ENCODE measurements at regions not wholly inside any gene's neighbourhood (a gene's known extent, or its start where the extent isn't known, plus 50 kb on each side); places are given as distances from the start of the nearest gene placed in this dataset.
"Not testable (repeated sequence)": the region's sequence is repeated elsewhere in the genome, so short reads cannot be mapped to it uniquely, and the experiment has no call there.

- H3K9me3 ChIP-seq, result peaks cover 0 to 6% (median 0%) of the 10 kb centered on the region in 4 donors
- no peak for TF ChIP-seq POLR2A (IDR thresholded peaks at IDR 0.05)
- TF ChIP-seq CTCF (IDR thresholded peaks at IDR 0.05), result no peak
- TF ChIP-seq POLR2AphosphoS5 (IDR thresholded peaks at IDR 0.05), result no peak
- TF ChIP-seq EP300 (IDR thresholded peaks at IDR 0.05), result no peak
- no peak overlapping the region for H3K27ac ChIP-seq
- H3K36me3 ChIP-seq, result no peaks in the 10 kb centered on the region
- H3K27me3 ChIP-seq, result no peaks in the 10 kb centered on the region
- 52 to 78% methylated on average over 3 of the region's 3 CpGs for WGBS, 2 donors
- H3K4me3 ChIP-seq, result no peak overlapping the region
- peaks cover 0 to 35% (median 29%) of the 10 kb centered on the region in 4 donors for H3K4me1 ChIP-seq
- DNase-seq, result no peak
- intact Hi-C loops (cut with DNase I), result loop anchor here (10.0 kb wide), 1 partner anchor 381 kb away; the partner anchor contains the start of gene NRIP1
These were observed 283.6 kb upstream of the USP25 start for GRCh38 chr21:15446223-15446622.

GRCh38 chr21:15449556-15449955, 280.2 kb upstream of the USP25 start:
- peaks cover 0 to 6% (median 0%) of the 10 kb centered on the region in 4 donors for H3K9me3 ChIP-seq
- no peaks in the 10 kb centered on the region for H3K36me3 ChIP-seq
- no peak overlapping the region for H3K27ac ChIP-seq
- no peaks in the 10 kb centered on the region for H3K27me3 ChIP-seq
- H3K4me1 ChIP-seq, result peaks cover 0 to 2% (median under 1%) of the 10 kb centered on the region in 4 donors
- WGBS, 2 donors, result 75 to 85% methylated on average over 1 of the region's 1 CpG
- H3K4me3 ChIP-seq, result no peak overlapping the region
- no peak for TF ChIP-seq POLR2A (IDR thresholded peaks at IDR 0.05)
- TF ChIP-seq POLR2AphosphoS5 (IDR thresholded peaks at IDR 0.05), result no peak
- TF ChIP-seq CTCF (IDR thresholded peaks at IDR 0.05), result no peak
- TF ChIP-seq EP300 (IDR thresholded peaks at IDR 0.05), result no peak
- intact Hi-C loops (cut with DNase I), result loop anchor here (10.0 kb wide), 1 partner anchor 385 kb away; the partner anchor contains the start of gene NRIP1
- no peak for DNase-seq

- no peak overlapping the region for H3K27ac ChIP-seq
- H3K4me3 ChIP-seq, result no peak overlapping the region
- no peaks in the 10 kb centered on the region for H3K4me1 ChIP-seq
- TF ChIP-seq POLR2AphosphoS5 (IDR thresholded peaks at IDR 0.05) (no peak), CTCF (IDR thresholded peaks at IDR 0.05) (no peak), POLR2A (IDR thresholded peaks at IDR 0.05) (no peak), EP300 (IDR thresholded peaks at IDR 0.05) (no peak)
- no peaks in the 10 kb centered on the region for H3K36me3 ChIP-seq
- peaks cover 0 to 3% (median 0%) of the 10 kb centered on the region in 4 donors for H3K9me3 ChIP-seq
- intact Hi-C loops (cut with DNase I), result no loop called here
- no peak for DNase-seq
- H3K27me3 ChIP-seq, result no peaks in the 10 kb centered on the region
These were observed 276.5 kb upstream of the USP25 start for GRCh38 chr21:15453261-15453660.

GRCh38 chr21:15453785-15454184, 276.0 kb upstream of the USP25 start:
- H3K36me3 ChIP-seq; intact Hi-C loops (cut with DNase I); H3K27me3 ChIP-seq; H3K9me3 ChIP-seq; H3K4me3 ChIP-seq; DNase-seq; H3K4me1 ChIP-seq; H3K27ac ChIP-seq: not testable (repeated sequence)
- WGBS, 2 donors, result 83 to 97% methylated on average over 1 of the region's 1 CpG

GRCh38 chr21:15454931-15455330, 274.9 kb upstream of the USP25 start:
- H3K4me3 ChIP-seq; intact Hi-C loops (cut with DNase I); DNase-seq; H3K9me3 ChIP-seq; H3K4me1 ChIP-seq; H3K27me3 ChIP-seq; H3K36me3 ChIP-seq; H3K27ac ChIP-seq: not testable (repeated sequence)
- 54 to 78% methylated on average over 2 of the region's 2 CpGs for WGBS, 2 donors

- intact Hi-C loops (cut with DNase I), result no loop called here
- no peaks in the 10 kb centered on the region for H3K27me3 ChIP-seq
- TF ChIP-seq EP300 (IDR thresholded peaks at IDR 0.05) (no peak), CTCF (IDR thresholded peaks at IDR 0.05) (no peak), POLR2AphosphoS5 (IDR thresholded peaks at IDR 0.05) (no peak), POLR2A (IDR thresholded peaks at IDR 0.05) (no peak)
- H3K4me1 ChIP-seq, result no peaks in the 10 kb centered on the region
- no peaks in the 10 kb centered on the region for H3K9me3 ChIP-seq
- no peak overlapping the region for H3K27ac ChIP-seq
- no peaks in the 10 kb centered on the region for H3K36me3 ChIP-seq
- DNase-seq, result no peak
- H3K4me3 ChIP-seq, result no peak overlapping the region
- WGBS, 2 donors, result 37 to 79% methylated on average over 14 of the region's 14 CpGs
These were observed 273.8 kb upstream of the USP25 start for GRCh38 chr21:15455819-15456462.
